Neural cell (in vitro differentiated cells): ENCODE measurements at regions not wholly inside any gene's neighbourhood (a gene's known extent, or its start where the extent isn't known, plus 50 kb on each side); places are given as distances from the start of the nearest gene placed in this dataset.

Experiments
- EP300 ChIP-seq: fragments of 450-650 bp; conservative IDR thresholded peaks from 2 replicates; pipeline ENCODE4 v1.6.1; 2014; ENCODE audit warnings: antibody characterized with exemption, mild to moderate bottlenecking, moderate library complexity; ENCODE audit not compliant: poor library complexity, severe bottlenecking
- EZH2 ChIP-seq: fragments of 200-600, 300-800 bp; shearing (Covaris generic), sonication (generic); IDR thresholded peaks from 2 replicates; pipeline ENCODE4 v1.6.1; 2014; ENCODE audit warnings: antibody characterized with exemption, low read length, borderline replicate concordance, mild to moderate bottlenecking; ENCODE audit not compliant: insufficient read depth, poor library complexity, severe bottlenecking
- POLR2AphosphoS5 ChIP-seq: IDR thresholded peaks from 2 replicates; pipeline ENCODE4 v1.6.1; 2012
- RAD21 ChIP-seq: fragments of 450-650 bp; conservative IDR thresholded peaks from 2 replicates; pipeline ENCODE4 v1.6.1; 2014; ENCODE audit warnings: antibody characterized with exemption, mild to moderate bottlenecking, moderate library complexity
- TF ChIP-seq, protein P1 (sequence below): fragments of 450-650 bp; IDR thresholded peaks from 2 replicates; pipeline ENCODE4 v1.5.1; 2014; ENCODE audit warnings: antibody characterized with exemption, mild to moderate bottlenecking, moderate library complexity; ENCODE audit not compliant: poor library complexity, severe bottlenecking

DNA sequence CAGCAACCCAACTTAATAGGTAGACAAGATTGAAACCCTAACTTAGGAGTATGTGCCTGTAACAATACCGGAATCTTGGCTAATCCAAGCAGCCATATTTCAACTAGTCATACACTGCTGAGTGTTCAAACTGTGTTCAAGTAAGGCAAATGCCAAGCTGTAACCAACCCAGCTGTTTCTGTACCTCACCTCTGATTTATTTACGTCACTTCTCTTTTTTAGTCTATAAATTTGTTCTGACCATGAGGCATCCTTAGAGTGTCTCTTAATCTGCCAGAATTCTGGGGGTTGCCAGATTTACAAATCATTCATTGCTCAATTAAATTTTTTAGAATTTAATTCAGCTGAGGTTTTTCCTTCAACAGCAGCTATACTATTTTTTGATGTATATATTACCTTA is 723.2 kb downstream of the CDH18 start:
- TF ChIP-seq, protein P1, sequence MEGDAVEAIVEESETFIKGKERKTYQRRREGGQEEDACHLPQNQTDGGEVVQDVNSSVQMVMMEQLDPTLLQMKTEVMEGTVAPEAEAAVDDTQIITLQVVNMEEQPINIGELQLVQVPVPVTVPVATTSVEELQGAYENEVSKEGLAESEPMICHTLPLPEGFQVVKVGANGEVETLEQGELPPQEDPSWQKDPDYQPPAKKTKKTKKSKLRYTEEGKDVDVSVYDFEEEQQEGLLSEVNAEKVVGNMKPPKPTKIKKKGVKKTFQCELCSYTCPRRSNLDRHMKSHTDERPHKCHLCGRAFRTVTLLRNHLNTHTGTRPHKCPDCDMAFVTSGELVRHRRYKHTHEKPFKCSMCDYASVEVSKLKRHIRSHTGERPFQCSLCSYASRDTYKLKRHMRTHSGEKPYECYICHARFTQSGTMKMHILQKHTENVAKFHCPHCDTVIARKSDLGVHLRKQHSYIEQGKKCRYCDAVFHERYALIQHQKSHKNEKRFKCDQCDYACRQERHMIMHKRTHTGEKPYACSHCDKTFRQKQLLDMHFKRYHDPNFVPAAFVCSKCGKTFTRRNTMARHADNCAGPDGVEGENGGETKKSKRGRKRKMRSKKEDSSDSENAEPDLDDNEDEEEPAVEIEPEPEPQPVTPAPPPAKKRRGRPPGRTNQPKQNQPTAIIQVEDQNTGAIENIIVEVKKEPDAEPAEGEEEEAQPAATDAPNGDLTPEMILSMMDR = no peak
- no peak for TF ChIP-seq EZH2
- no peak for TF ChIP-seq EP300
- no peak for TF ChIP-seq RAD21
- no peak for TF ChIP-seq POLR2AphosphoS5
